OCI-LY1 (cell line): ENCODE measurements at regions not wholly inside any gene's neighbourhood (a gene's known extent, or its start where the extent isn't known, plus 50 kb on each side); places are given as distances from the start of the nearest gene placed in this dataset.

Source experiments
- CTCF ChIP-seq: fragments of 200-600 bp; sonication (generic), shearing (Covaris generic); IDR thresholded peaks from 2 replicates; pipeline ENCODE4 v1.5.1; 2017; ENCODE audit warnings: mild to moderate bottlenecking, antibody characterized with exemption, low read length, moderate library complexity, mixed read lengths
- EZH2 ChIP-seq: fragments of 200-600 bp; sonication (generic), shearing (Covaris generic); IDR thresholded peaks from 2 replicates; pipeline ENCODE4 v1.8.0; 2017; ENCODE audit warnings: borderline replicate concordance, mixed run types, mild to moderate bottlenecking, antibody characterized with exemption, low read length, moderate library complexity, mixed read lengths

- TF ChIP-seq CTCF (no peak), EZH2 (no peak)
Measured at GRCh38 chr5:155886311-155887031, 440.5 kb upstream of the SGCD start.
